Endothelial cell of umbilical vein (primary cell): ENCODE measurements at regions not wholly inside any gene's neighbourhood (a gene's known extent, or its start where the extent isn't known, plus 50 kb on each side); places are given as distances from the start of the nearest gene placed in this dataset.

Source experiments
- BruUV-seq: library from RNA; stranded (reverse); fragments of 400-500 nt; replicated peaks from 2 replicates; lab custom pipeline; 2021; lab: Mats Ljungman, UMichigan
- CTCF ChIA-PET: fragments of 300-600, 350-600 bp; sonication (Branson Sonifier 250); formaldehyde crosslinking; loops from one replicate; lab custom pipeline; 2021; ENCODE audit warnings: antibody characterized with exemption, inconsistent platforms; lab: Charles Lee
- POLR2A ChIA-PET: fragments of 300-600, 350-600 bp; sonication (Branson Sonifier 250); formaldehyde crosslinking; loops from one replicate; lab custom pipeline; 2021; ENCODE audit warnings: antibody characterized with exemption, inconsistent platforms; lab: Charles Lee
- DNase-seq: peaks from one replicate; pipeline ENCODE4 v3.0.0-alpha.2; 2011; ENCODE audit warnings: low read depth, low spot score
- FAIRE-seq: peaks from 2 replicates; lab custom pipeline; 2011; peaks lifted over from hg19 to GRCh38; lab: Jason Lieb, UNC
- H2AFZ ChIP-seq: 2 replicates; pipeline ENCODE4 v1.6.0; 2012; ENCODE audit warnings: low read depth, low read length, control low read depth, inconsistent platforms
- H3K27ac ChIP-seq: 2 replicates; pipeline ENCODE4 v1.5.1; 2011; ENCODE audit warnings: low read depth, mild to moderate bottlenecking, control low read depth, low read length, moderate library complexity; ENCODE audit not compliant: insufficient read depth
- H3K27me3 ChIP-seq, 2 experiments: 2 replicates each; pipeline versions ENCODE4 v1.6.0 to v1.6.1; 2011; ENCODE audit warnings: low read length in 2 of 2, mixed read lengths in 1 of 2; ENCODE audit not compliant: control insufficient read depth in 2 of 2, insufficient read depth in 2 of 2
- H3K36me3 ChIP-seq, 2 experiments: 2 replicates in 1 of 2; 3 replicates in 1 of 2; pipeline ENCODE4 v1.5.1; 2011; ENCODE audit warnings: low read length in 2 of 2, mild to moderate bottlenecking in 1 of 2, moderate library complexity in 1 of 2; ENCODE audit not compliant: control insufficient read depth in 2 of 2, insufficient read depth in 2 of 2; ENCODE audit errors: extremely low read depth in 1 of 2
- H3K4me1 ChIP-seq: 3 replicates; pipeline ENCODE4 v1.5.1; 2011; ENCODE audit warnings: mild to moderate bottlenecking, low read length; ENCODE audit not compliant: control insufficient read depth, insufficient read depth; ENCODE audit errors: extremely low read depth
- H3K4me2 ChIP-seq: 2 replicates; pipeline ENCODE4 v1.6.1; 2011; ENCODE audit warnings: low read length, control low read depth, mixed read lengths; ENCODE audit not compliant: insufficient read depth
- H3K4me3 ChIP-seq, 3 experiments: fragments of 200-600 bp in 1 of 3; sonication (generic), shearing (Covaris generic) in 1 of 3; replicated peaks in 1 of 3; 2 replicates each; pipeline ENCODE4 v1.5.1; 2011 to 2016; ENCODE audit warnings: control low read depth in 3 of 3, low read length in 3 of 3, mild to moderate bottlenecking in 2 of 3, inconsistent platforms in 1 of 3, low read depth in 1 of 3, moderate library complexity in 1 of 3; ENCODE audit not compliant: insufficient read depth in 1 of 3
- H3K79me2 ChIP-seq: 2 replicates; pipeline ENCODE4 v1.6.0; 2012; ENCODE audit warnings: low read length, inconsistent platforms; ENCODE audit not compliant: control insufficient read depth, insufficient read depth
- H3K9ac ChIP-seq: replicated peaks from 2 replicates; pipeline ENCODE3; 2011; ENCODE audit warnings: low read length, control low read depth; ENCODE audit not compliant: insufficient read depth; ENCODE audit errors: extremely low read depth
- H3K9me1 ChIP-seq: replicated peaks from 3 replicates; pipeline ENCODE4 v1.6.0; 2011; ENCODE audit warnings: mild to moderate bottlenecking, low read length; ENCODE audit not compliant: control insufficient read depth, insufficient read depth; ENCODE audit errors: extremely low read depth
- H3K9me3 ChIP-seq: replicated peaks from 2 replicates; pipeline ENCODE4 v1.5.1; 2012; ENCODE audit warnings: low read length, inconsistent platforms; ENCODE audit not compliant: control insufficient read depth, insufficient read depth
- H4K20me1 ChIP-seq: replicated peaks from 2 replicates; pipeline ENCODE3; 2011; ENCODE audit warnings: mild to moderate bottlenecking, low read length; ENCODE audit not compliant: control insufficient read depth, insufficient read depth; ENCODE audit errors: extremely low read depth
- CTCF ChIP-seq, 2 donors: IDR thresholded peaks; 1 replicate in 1 of 2; 2 replicates in 1 of 2; pipeline ENCODE4 v1.5.1; 2011; ENCODE audit warnings: low read length in 2 of 2, mild to moderate bottlenecking in 2 of 2, moderate library complexity in 2 of 2, control low read depth in 1 of 2, inconsistent platforms in 1 of 2, low read depth in 1 of 2; ENCODE audit not compliant: insufficient read depth in 1 of 2; ENCODE audit errors: extremely low read depth in 1 of 2
- EZH2 ChIP-seq: IDR thresholded peaks from 2 replicates; pipeline ENCODE4 v1.6.1; 2012; ENCODE audit warnings: borderline replicate concordance, low read depth, mild to moderate bottlenecking, moderate library complexity, low read length, inconsistent platforms; ENCODE audit not compliant: severe bottlenecking
- FOS ChIP-seq: IDR thresholded peaks from 2 replicates; pipeline ENCODE4 v1.6.1; 2011; ENCODE audit warnings: mild to moderate bottlenecking, low read length, moderate library complexity, borderline replicate concordance; ENCODE audit not compliant: insufficient read depth
- GATA2 ChIP-seq: IDR thresholded peaks from 2 replicates; pipeline ENCODE4 v1.7.0; 2011; ENCODE audit warnings: low read depth, mild to moderate bottlenecking, moderate library complexity, mixed read lengths, low read length; ENCODE audit not compliant: insufficient read length, insufficient read depth
- JUN ChIP-seq: IDR thresholded peaks from 2 replicates; pipeline ENCODE4 v1.6.1; 2011; ENCODE audit warnings: borderline replicate concordance, low read depth; ENCODE audit not compliant: insufficient read length, insufficient read depth
- MAX ChIP-seq: IDR thresholded peaks from 2 replicates; pipeline ENCODE4 v1.6.1; 2011; ENCODE audit not compliant: insufficient read depth, insufficient read length
- MYC ChIP-seq: IDR thresholded peaks from one replicate; pipeline ENCODE4 v1.6.1; 2011; ENCODE audit warnings: mild to moderate bottlenecking, low read depth, low read length
- POLR2A ChIP-seq: IDR thresholded peaks from 2 replicates; pipeline ENCODE4 v1.6.1; 2012; ENCODE audit warnings: low read depth, mild to moderate bottlenecking, control low read depth, low read length
- POLR2AphosphoS5 ChIP-seq: IDR thresholded peaks from 2 replicates; pipeline ENCODE4 v1.6.1; 2012; ENCODE audit warnings: low read depth, mild to moderate bottlenecking, control low read depth, low read length, moderate library complexity; ENCODE audit not compliant: insufficient read depth
- dilution Hi-C: fragments of 300-500 bp; cut with MboI; formaldehyde crosslinking; loops from one replicate; pipeline ENCODE4 v1.15.0; 2019; ENCODE audit warnings: low sequenced_read_pairs; ENCODE audit not compliant: extremely low pct_ligation_motif_present
- intact Hi-C: fragments of 100-400 bp; cut with micrococcal nuclease; formaldehyde crosslinking; loops from one replicate; pipeline ENCODE4 v1.10.0; 2022

DNA sequence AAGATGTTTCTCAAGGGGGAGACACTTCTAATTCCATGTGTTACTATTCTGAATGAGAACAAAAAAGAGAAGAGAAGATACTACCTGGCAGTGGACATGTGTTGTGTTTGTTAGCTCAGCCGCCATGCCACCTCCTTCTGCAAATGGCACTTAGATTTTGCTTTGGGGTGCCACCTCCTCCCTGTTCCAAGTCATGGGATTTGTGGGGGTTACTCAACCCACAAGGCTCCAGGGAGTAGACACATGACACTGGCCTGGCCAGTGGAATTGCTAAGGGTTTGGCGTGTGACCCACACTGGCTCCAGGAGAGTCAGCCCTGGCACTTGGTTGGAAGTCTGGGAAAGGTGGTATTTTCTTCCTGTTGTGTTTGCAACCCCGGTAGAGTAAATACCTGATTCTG lies 129.1 kb downstream of the ZNF621 start:
- Histone ChIP-seq H3K4me1 (no peaks in the 10 kb centered on the region), H3K4me3 (no peak overlapping the region), H3K79me2 (no peaks in the 10 kb centered on the region), H2AFZ (no peak overlapping the region), H3K27ac (no peak overlapping the region), H3K27me3 (no peaks in the 10 kb centered on the region), H3K9ac (no peak overlapping the region), H4K20me1 (no peaks in the 10 kb centered on the region), H3K9me3 (no peaks in the 10 kb centered on the region), H3K36me3 (no peaks in the 10 kb centered on the region), H3K9me1 (no peaks in the 10 kb centered on the region), H3K4me2 (no peak overlapping the region)
- no TSS peak for BruUV-seq
- ChIA-PET POLR2A (no interaction called here), CTCF (no interaction called here)
- dilution Hi-C loops (no loop called here), intact Hi-C loops (no loop called here)
- DNase-seq (no peak), FAIRE-seq (no peak)
- no peak for TF ChIP-seq MYC
- TF ChIP-seq POLR2AphosphoS5: no peak
- no peak for TF ChIP-seq JUN
- TF ChIP-seq MAX: no peak
- no peak for TF ChIP-seq CTCF (IDR thresholded peaks at IDR 0.05; ENCODE audit: extremely low read depth in 1 of 2, insufficient read depth in 1 of 2, low read depth in 1 of 2, low read length in 2 of 2)
- TF ChIP-seq GATA2: no peak
- TF ChIP-seq FOS: no peak
- no peak for TF ChIP-seq EZH2
- no peak for TF ChIP-seq POLR2A
